Fibroblast of lung (primary cell): ENCODE measurements at regions not wholly inside any gene's neighbourhood (a gene's known extent, or its start where the extent isn't known, plus 50 kb on each side); places are given as distances from the start of the nearest gene placed in this dataset.

ENCODE experiments used
- DNase-seq, 2 donors: peaks; one replicate each; pipeline versions ENCODE4 v3.0.0 to v3.0.0-alpha.2; 2010; ENCODE audit warnings: low read depth in 2 of 2
- H2AFZ ChIP-seq: 2 replicates; pipeline ENCODE4 v1.5.1; 2012; ENCODE audit warnings: low read length, control low read depth, inconsistent platforms
- H3K27ac ChIP-seq: 2 replicates; pipeline ENCODE4 v1.5.1; 2011; ENCODE audit warnings: low read length, control low read depth; ENCODE audit not compliant: insufficient read depth
- H3K27me3 ChIP-seq: 2 replicates; pipeline ENCODE4 v1.5.1; 2011; ENCODE audit warnings: mild to moderate bottlenecking, low read length; ENCODE audit not compliant: control insufficient read depth, insufficient read depth
- H3K36me3 ChIP-seq: 2 replicates; pipeline ENCODE4 v1.5.1; 2011; ENCODE audit warnings: low read length; ENCODE audit not compliant: control insufficient read depth, insufficient read depth
- H3K4me1 ChIP-seq: 2 replicates; pipeline ENCODE4 v1.5.1; 2011; ENCODE audit warnings: low read length; ENCODE audit not compliant: control insufficient read depth, insufficient read depth; ENCODE audit errors: extremely low read depth
- H3K4me2 ChIP-seq: 2 replicates; pipeline ENCODE4 v1.5.1; 2011; ENCODE audit warnings: low read length, control low read depth; ENCODE audit not compliant: insufficient read depth; ENCODE audit errors: extremely low read depth
- H3K4me3 ChIP-seq, 4 experiments: fragments of 200-600 bp in 1 of 4; sonication (generic) in 1 of 4; replicated peaks in 1 of 4; 2 replicates each; pipeline ENCODE4 v1.5.1; 2011 to 2016; ENCODE audit warnings: low read length in 4 of 4, low read depth in 3 of 4, mild to moderate bottlenecking in 3 of 4, control low read depth in 2 of 4, inconsistent platforms in 1 of 4, mixed read lengths in 1 of 4; ENCODE audit not compliant: insufficient read depth in 1 of 4; ENCODE audit errors: control extremely low read depth in 1 of 4
- H3K79me2 ChIP-seq: 2 replicates; pipeline ENCODE4 v1.5.1; 2012; ENCODE audit warnings: mild to moderate bottlenecking, low read length, inconsistent platforms; ENCODE audit not compliant: control insufficient read depth, insufficient read depth
- H3K9ac ChIP-seq: 2 replicates; pipeline ENCODE4 v1.5.1; 2011; ENCODE audit warnings: mild to moderate bottlenecking, low read length, control low read depth; ENCODE audit not compliant: insufficient read depth
- H3K9me3 ChIP-seq: 2 replicates; pipeline ENCODE4 v1.5.1; 2012; ENCODE audit warnings: low read depth, low read length; ENCODE audit not compliant: control insufficient read depth, insufficient read depth
- H4K20me1 ChIP-seq: 2 replicates; pipeline ENCODE4 v1.5.1; 2011; ENCODE audit warnings: low read length; ENCODE audit not compliant: control insufficient read depth, insufficient read depth; ENCODE audit errors: extremely low read depth
- CTCF ChIP-seq, 2 donors: IDR thresholded peaks in 1 of 2; conservative IDR thresholded peaks in 1 of 2; 1 replicate in 1 of 2; 2 replicates in 1 of 2; pipeline ENCODE4 v1.5.1; 2011 to 2012; ENCODE audit warnings: low read length in 2 of 2, control low read depth in 1 of 2, inconsistent platforms in 1 of 2, low read depth in 1 of 2, mild to moderate bottlenecking in 1 of 2
- EZH2 ChIP-seq: IDR thresholded peaks from 2 replicates; pipeline ENCODE4 v1.5.1; 2012; ENCODE audit warnings: low read length, control low read depth, mild to moderate bottlenecking; ENCODE audit errors: missing control alignments

- TF ChIP-seq CTCF (conservative IDR thresholded peaks at IDR 0.05 in 1 of 2, IDR thresholded peaks at IDR 0.05 in 1 of 2; ENCODE audit: low read depth in 1 of 2, low read length in 2 of 2) (no peak), EZH2 (no peak)
- H3K4me1 ChIP-seq = no peaks in the 10 kb centered on the region
- H4K20me1 ChIP-seq = no peaks in the 10 kb centered on the region
- no peaks in the 10 kb centered on the region for H3K9me3 ChIP-seq
- H3K79me2 ChIP-seq = no peaks in the 10 kb centered on the region
- DNase-seq = peak in 1 of 2 donors; percentile 61
- no peaks in the 10 kb centered on the region for H3K36me3 ChIP-seq
- H3K9ac ChIP-seq = no peak overlapping the region
- no peak overlapping the region for H3K4me3 ChIP-seq
- no peak overlapping the region for H3K4me2 ChIP-seq
- no peak overlapping the region for H2AFZ ChIP-seq
- no peaks in the 10 kb centered on the region for H3K27me3 ChIP-seq
- H3K27ac ChIP-seq = no peak overlapping the region
These were observed 423.9 kb downstream of the NEBL start for GRCh38 chr10:20473023-20473760.

GRCh38 chr10:20466731-20467130 is 430.4 kb downstream of the NEBL start:
- DNase-seq = peak; percentile 67 to 68
- no peaks in the 10 kb centered on the region for H3K79me2 ChIP-seq
- H2AFZ ChIP-seq = no peak overlapping the region
- H3K4me3 ChIP-seq = no peak overlapping the region
- TF ChIP-seq EZH2 (no peak), CTCF (conservative IDR thresholded peaks at IDR 0.05 in 1 of 2, IDR thresholded peaks at IDR 0.05 in 1 of 2; ENCODE audit: low read depth in 1 of 2, low read length in 2 of 2) (no peak)
- H3K4me1 ChIP-seq = no peaks in the 10 kb centered on the region
- H4K20me1 ChIP-seq = no peaks in the 10 kb centered on the region
- no peaks in the 10 kb centered on the region for H3K27me3 ChIP-seq
- no peak overlapping the region for H3K4me2 ChIP-seq
- no peak overlapping the region for H3K27ac ChIP-seq
- H3K36me3 ChIP-seq = no peaks in the 10 kb centered on the region
- no peak overlapping the region for H3K9ac ChIP-seq
- no peaks in the 10 kb centered on the region for H3K9me3 ChIP-seq

GRCh38 chr10:20457649-20458048 is 439.5 kb downstream of the NEBL start:
- H3K9me3 ChIP-seq = no peaks in the 10 kb centered on the region
- no peaks in the 10 kb centered on the region for H4K20me1 ChIP-seq
- DNase-seq = no peak
- H3K27ac ChIP-seq = no peak overlapping the region
- H3K36me3 ChIP-seq = no peaks in the 10 kb centered on the region
- H2AFZ ChIP-seq = no peak overlapping the region
- TF ChIP-seq CTCF (conservative IDR thresholded peaks at IDR 0.05 in 1 of 2, IDR thresholded peaks at IDR 0.05 in 1 of 2; ENCODE audit: low read depth in 1 of 2, low read length in 2 of 2) (no peak), EZH2 (no peak)
- H3K4me2 ChIP-seq = no peak overlapping the region
- no peak overlapping the region for H3K4me3 ChIP-seq
- H3K9ac ChIP-seq = no peak overlapping the region
- no peaks in the 10 kb centered on the region for H3K27me3 ChIP-seq
- no peaks in the 10 kb centered on the region for H3K4me1 ChIP-seq
- no peaks in the 10 kb centered on the region for H3K79me2 ChIP-seq
